ENCODE measurements at regions not wholly inside any gene's neighbourhood (a gene's known extent, or its start where the extent isn't known, plus 50 kb on each side); places are given as distances from the start of the nearest gene placed in this dataset.
"Not testable (repeated sequence)": the region's sequence is repeated elsewhere in the genome, so short reads cannot be mapped to it uniquely, and the experiment has no call there.

- no peaks in the 10 kb centered on the region for H3K36me3 ChIP-seq (ENCODE audit: control insufficient read depth in 1 of 2, insufficient read depth in 2 of 2, low read length in 1 of 2)
- ATAC-seq (ENCODE audit: low FRiP score) (no peak), DNase-seq (no peak)
- intact Hi-C loops (cut with DNase I) = no loop called here
- H3K4me3 ChIP-seq (ENCODE audit: low read length in 2 of 2) = no peak overlapping the region
- no peak overlapping the region for H3K27ac ChIP-seq (ENCODE audit: low read depth in 1 of 2, low read length in 2 of 2)
- no peaks in the 10 kb centered on the region for H3K4me1 ChIP-seq (ENCODE audit: control insufficient read depth in 1 of 2, insufficient read depth in 2 of 2, low read length in 2 of 2)
- no peaks in the 10 kb centered on the region for H3K9me3 ChIP-seq (ENCODE audit: control insufficient read depth, low read length)
- no peaks in the 10 kb centered on the region for H3K27me3 ChIP-seq (ENCODE audit: control insufficient read depth in 1 of 2, insufficient read depth in 2 of 2, low read length in 1 of 2)
- WGBS, 2 donors = 77 to 94% methylated on average over 7 of the region's 7 CpGs
These were observed 200.0 kb upstream of the SULF2 start for GRCh38 chr20:47985092-47985850.

GRCh38 chr20:47984437-47984836 lies 199.2 kb upstream of the SULF2 start:
- intact Hi-C loops (cut with DNase I) = no loop called here
- ATAC-seq (ENCODE audit: low FRiP score) (no peak), DNase-seq (peak in 1 of 2 donors; percentile 26)
- no peak overlapping the region for H3K4me3 ChIP-seq (ENCODE audit: low read length in 2 of 2)
- no peak overlapping the region for H3K27ac ChIP-seq (ENCODE audit: low read depth in 1 of 2, low read length in 2 of 2)
- H3K9me3 ChIP-seq (ENCODE audit: control insufficient read depth, low read length) = no peaks in the 10 kb centered on the region
- no peaks in the 10 kb centered on the region for H3K27me3 ChIP-seq (ENCODE audit: control insufficient read depth in 1 of 2, insufficient read depth in 2 of 2, low read length in 1 of 2)
- WGBS, 2 donors = 92 to 97% methylated on average over 6 of the region's 6 CpGs
- no peaks in the 10 kb centered on the region for H3K4me1 ChIP-seq (ENCODE audit: control insufficient read depth in 1 of 2, insufficient read depth in 2 of 2, low read length in 2 of 2)
- no peaks in the 10 kb centered on the region for H3K36me3 ChIP-seq (ENCODE audit: control insufficient read depth in 1 of 2, insufficient read depth in 2 of 2, low read length in 1 of 2)

- WGBS, 2 donors = 48 to 53% methylated on average over 3 to 8 of the region's 8 CpGs
- H3K4me1 ChIP-seq (ENCODE audit: control insufficient read depth in 1 of 2, insufficient read depth in 2 of 2, low read length in 2 of 2); H3K27me3 ChIP-seq (ENCODE audit: control insufficient read depth in 1 of 2, insufficient read depth in 2 of 2, low read length in 1 of 2); intact Hi-C loops (cut with DNase I); H3K9me3 ChIP-seq (ENCODE audit: control insufficient read depth, low read length); ATAC-seq (ENCODE audit: low FRiP score); H3K36me3 ChIP-seq (ENCODE audit: control insufficient read depth in 1 of 2, insufficient read depth in 2 of 2, low read length in 1 of 2); DNase-seq; H3K4me3 ChIP-seq (ENCODE audit: low read length in 2 of 2); H3K27ac ChIP-seq (ENCODE audit: low read depth in 1 of 2, low read length in 2 of 2): not testable (repeated sequence)
These were observed 198.4 kb upstream of the SULF2 start for GRCh38 chr20:47983642-47984041.

- Histone ChIP-seq H3K4me1 (ENCODE audit: control insufficient read depth in 1 of 2, insufficient read depth in 2 of 2, low read length in 2 of 2) (no peaks in the 10 kb centered on the region), H3K27ac (ENCODE audit: low read depth in 1 of 2, low read length in 2 of 2) (no peak overlapping the region), H3K9me3 (ENCODE audit: control insufficient read depth, low read length) (no peaks in the 10 kb centered on the region), H3K4me3 (ENCODE audit: low read length in 2 of 2) (no peak overlapping the region), H3K36me3 (ENCODE audit: control insufficient read depth in 1 of 2, insufficient read depth in 2 of 2, low read length in 1 of 2) (no peaks in the 10 kb centered on the region), H3K27me3 (ENCODE audit: control insufficient read depth in 1 of 2, insufficient read depth in 2 of 2, low read length in 1 of 2) (no peaks in the 10 kb centered on the region)
- ATAC-seq (ENCODE audit: low FRiP score) (no peak), DNase-seq (peak in 1 of 2 donors; percentile 62)
- intact Hi-C loops (cut with DNase I) = no loop called here
- WGBS, 2 donors = 89 to 90% methylated on average over 18 of the region's 18 CpGs
These were observed 197.5 kb upstream of the SULF2 start for GRCh38 chr20:47982574-47983360.

GRCh38 chr20:47981222-47981621 lies 195.9 kb upstream of the SULF2 start:
- Histone ChIP-seq H3K4me1 (ENCODE audit: control insufficient read depth in 1 of 2, insufficient read depth in 2 of 2, low read length in 2 of 2) (no peaks in the 10 kb centered on the region), H3K9me3 (ENCODE audit: control insufficient read depth, low read length) (no peaks in the 10 kb centered on the region), H3K27ac (ENCODE audit: low read depth in 1 of 2, low read length in 2 of 2) (no peak overlapping the region), H3K36me3 (ENCODE audit: control insufficient read depth in 1 of 2, insufficient read depth in 2 of 2, low read length in 1 of 2) (no peaks in the 10 kb centered on the region), H3K4me3 (ENCODE audit: low read length in 2 of 2) (no peak overlapping the region), H3K27me3 (ENCODE audit: control insufficient read depth in 1 of 2, insufficient read depth in 2 of 2, low read length in 1 of 2) (no peaks in the 10 kb centered on the region)
- intact Hi-C loops (cut with DNase I) = no loop called here
- no peak for DNase-seq
- 79 to 83% methylated on average over 6 of the region's 6 CpGs for WGBS, 2 donors
- ATAC-seq (ENCODE audit: low FRiP score) = no peak

GRCh38 chr20:47980336-47981177 lies 195.3 kb upstream of the SULF2 start:
- no peak for ATAC-seq (ENCODE audit: low FRiP score)
- H3K4me1 ChIP-seq (ENCODE audit: control insufficient read depth in 1 of 2, insufficient read depth in 2 of 2, low read length in 2 of 2) = no peaks in the 10 kb centered on the region
- H3K4me3 ChIP-seq (ENCODE audit: low read length in 2 of 2) = no peak overlapping the region
- no peaks in the 10 kb centered on the region for H3K9me3 ChIP-seq (ENCODE audit: control insufficient read depth, low read length)
- H3K27me3 ChIP-seq (ENCODE audit: control insufficient read depth in 1 of 2, insufficient read depth in 2 of 2, low read length in 1 of 2) = no peaks in the 10 kb centered on the region
- DNase-seq = peak in 1 of 2 donors; percentile 20
- no peak overlapping the region for H3K27ac ChIP-seq (ENCODE audit: low read depth in 1 of 2, low read length in 2 of 2)
- WGBS, 2 donors = 87 to 90% methylated on average over 10 of the region's 10 CpGs
- no peaks in the 10 kb centered on the region for H3K36me3 ChIP-seq (ENCODE audit: control insufficient read depth in 1 of 2, insufficient read depth in 2 of 2, low read length in 1 of 2)
- intact Hi-C loops (cut with DNase I) = no loop called here

- DNase-seq; H3K36me3 ChIP-seq (ENCODE audit: control insufficient read depth in 1 of 2, insufficient read depth in 2 of 2, low read length in 1 of 2); H3K4me3 ChIP-seq (ENCODE audit: low read length in 2 of 2); H3K4me1 ChIP-seq (ENCODE audit: control insufficient read depth in 1 of 2, insufficient read depth in 2 of 2, low read length in 2 of 2); H3K9me3 ChIP-seq (ENCODE audit: control insufficient read depth, low read length); intact Hi-C loops (cut with DNase I); H3K27ac ChIP-seq (ENCODE audit: low read depth in 1 of 2, low read length in 2 of 2); ATAC-seq (ENCODE audit: low FRiP score); H3K27me3 ChIP-seq (ENCODE audit: control insufficient read depth in 1 of 2, insufficient read depth in 2 of 2, low read length in 1 of 2): not testable (repeated sequence)
- WGBS, 2 donors = 74 to 79% methylated on average over 11 of the region's 11 CpGs
These were observed 194.2 kb upstream of the SULF2 start for GRCh38 chr20:47979361-47980095.

GRCh38 chr20:47978428-47979120 lies 193.3 kb upstream of the SULF2 start:
- H3K27ac ChIP-seq (ENCODE audit: low read depth in 1 of 2, low read length in 2 of 2); H3K36me3 ChIP-seq (ENCODE audit: control insufficient read depth in 1 of 2, insufficient read depth in 2 of 2, low read length in 1 of 2); H3K27me3 ChIP-seq (ENCODE audit: control insufficient read depth in 1 of 2, insufficient read depth in 2 of 2, low read length in 1 of 2); intact Hi-C loops (cut with DNase I); H3K9me3 ChIP-seq (ENCODE audit: control insufficient read depth, low read length); H3K4me1 ChIP-seq (ENCODE audit: control insufficient read depth in 1 of 2, insufficient read depth in 2 of 2, low read length in 2 of 2); ATAC-seq (ENCODE audit: low FRiP score); DNase-seq; H3K4me3 ChIP-seq (ENCODE audit: low read length in 2 of 2): not testable (repeated sequence)
- WGBS, 2 donors = 92 to 96% methylated on average over 4 to 6 of the region's 19 CpGs

Measured in aorta (tissue), 5 donors.